Upper lobe of left lung (tissue), 6 donors: ENCODE measurements at regions not wholly inside any gene's neighbourhood (a gene's known extent, or its start where the extent isn't known, plus 50 kb on each side); places are given as distances from the start of the nearest gene placed in this dataset.
A peak's percentile ranks its signal among the peaks of the same experiment; 100 is the strongest.

ENCODE experiments used
- ATAC-seq, 2 donors: fragments of 200-7000 bp; cut with Tn5 transposase; one replicate each; pipeline ENCODE4 v1.9.1; 2022; ENCODE audit warnings: mild to moderate bottlenecking in 2 of 2, moderate library complexity in 2 of 2; ENCODE audit not compliant: low FRiP score in 2 of 2
- DNase-seq, 2 donors: peaks; one replicate each; pipeline ENCODE4 v3.0.0-alpha.2; 2019 to 2020
- H3K27ac ChIP-seq, 4 donors: fragments of 200-600 bp; sonication (generic); one replicate each; pipeline ENCODE4 v1.5.1; 2016 to 2019
- H3K27me3 ChIP-seq, 4 donors: fragments of 200-600 bp; sonication (generic); one replicate each; pipeline ENCODE4 v1.5.1; 2017 to 2019
- H3K36me3 ChIP-seq, 4 donors: fragments of 200-600 bp; sonication (generic); one replicate each; pipeline ENCODE4 v1.5.1; 2016 to 2019
- H3K4me1 ChIP-seq, 4 donors: fragments of 200-600 bp; sonication (generic); one replicate each; pipeline ENCODE4 v1.5.1; 2018 to 2019
- H3K4me3 ChIP-seq, 4 donors: fragments of 200-600 bp; sonication (generic); one replicate each; pipeline ENCODE4 v1.5.1; 2017 to 2019; ENCODE audit warnings: mild to moderate bottlenecking in 2 of 4, moderate library complexity in 1 of 4
- H3K9me3 ChIP-seq, 4 donors: fragments of 200-600 bp; sonication (generic); one replicate each; pipeline ENCODE4 v1.5.1; 2018 to 2019
- EP300 ChIP-seq, 4 donors: sonication (generic); formaldehyde crosslinking; IDR thresholded peaks; one replicate each; pipeline ENCODE4 v1.5.1; 2017; ENCODE audit warnings: antibody characterized with exemption in 4 of 4, control low read depth in 2 of 4
- POLR2A ChIP-seq, 4 donors: fragments of 450-650 bp; IDR thresholded peaks; one replicate each; pipeline ENCODE4 v1.5.1; 2016 to 2017; ENCODE audit warnings: antibody characterized with exemption in 4 of 4, mild to moderate bottlenecking in 2 of 4
- POLR2AphosphoS5 ChIP-seq, 2 donors: sonication (generic); formaldehyde crosslinking; IDR thresholded peaks; one replicate each; pipeline ENCODE4 v1.5.1; 2017; ENCODE audit warnings: antibody characterized with exemption in 2 of 2
- WGBS, 2 donors: methylation state at CpG; one replicate each; pipeline ENCODE4 v1.1.5; 2017 to 2018; 5-methylcytosine and 5-hydroxymethylcytosine counted together
- TF ChIP-seq, protein P1 (sequence below), 6 experiments: fragments of 450-650 bp in 4 of 6; fragments of 200-600 bp in 2 of 6; sonication (generic) in 2 of 6; IDR thresholded peaks; one replicate each; pipeline ENCODE4 v1.5.1; 2016 to 2019; ENCODE audit warnings: antibody characterized with exemption in 6 of 6
- donor health status: DM: no; HTN: no; CAD: no; lungs with moderate emphysema.
- donor health status: DM: no; HTN: yes; CAD: no; lungs with severe emphysema.

DNA sequence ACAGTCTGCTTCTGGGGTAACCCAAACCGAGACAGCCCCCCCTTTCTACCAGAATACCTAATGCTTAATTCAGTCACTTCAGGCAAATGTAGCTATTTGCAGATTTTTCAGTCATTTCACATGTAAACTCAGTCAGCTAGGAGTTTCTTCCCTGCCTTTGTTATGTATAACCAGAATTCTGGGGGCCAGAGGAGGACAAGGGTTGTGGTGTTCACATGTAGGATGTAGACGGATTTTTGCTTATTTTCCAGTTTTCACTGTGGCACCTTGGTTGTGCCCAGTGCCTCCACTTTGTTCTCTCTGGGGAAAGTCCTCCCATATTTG, 51.1 kb downstream of the PROKR2 start:
- Histone ChIP-seq H3K4me1 (no peaks in the 10 kb centered on the region), H3K27me3 (no peaks in the 10 kb centered on the region), H3K4me3 (no peak overlapping the region), H3K36me3 (no peaks in the 10 kb centered on the region), H3K27ac (no peak overlapping the region), H3K9me3 (no peaks in the 10 kb centered on the region)
- TF ChIP-seq EP300 (IDR thresholded peaks at IDR 0.05) (no peak), POLR2A (IDR thresholded peaks at IDR 0.05) (no peak), POLR2AphosphoS5 (IDR thresholded peaks at IDR 0.05) (no peak)
- TF ChIP-seq, protein P1, sequence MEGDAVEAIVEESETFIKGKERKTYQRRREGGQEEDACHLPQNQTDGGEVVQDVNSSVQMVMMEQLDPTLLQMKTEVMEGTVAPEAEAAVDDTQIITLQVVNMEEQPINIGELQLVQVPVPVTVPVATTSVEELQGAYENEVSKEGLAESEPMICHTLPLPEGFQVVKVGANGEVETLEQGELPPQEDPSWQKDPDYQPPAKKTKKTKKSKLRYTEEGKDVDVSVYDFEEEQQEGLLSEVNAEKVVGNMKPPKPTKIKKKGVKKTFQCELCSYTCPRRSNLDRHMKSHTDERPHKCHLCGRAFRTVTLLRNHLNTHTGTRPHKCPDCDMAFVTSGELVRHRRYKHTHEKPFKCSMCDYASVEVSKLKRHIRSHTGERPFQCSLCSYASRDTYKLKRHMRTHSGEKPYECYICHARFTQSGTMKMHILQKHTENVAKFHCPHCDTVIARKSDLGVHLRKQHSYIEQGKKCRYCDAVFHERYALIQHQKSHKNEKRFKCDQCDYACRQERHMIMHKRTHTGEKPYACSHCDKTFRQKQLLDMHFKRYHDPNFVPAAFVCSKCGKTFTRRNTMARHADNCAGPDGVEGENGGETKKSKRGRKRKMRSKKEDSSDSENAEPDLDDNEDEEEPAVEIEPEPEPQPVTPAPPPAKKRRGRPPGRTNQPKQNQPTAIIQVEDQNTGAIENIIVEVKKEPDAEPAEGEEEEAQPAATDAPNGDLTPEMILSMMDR (IDR thresholded peaks at IDR 0.05): no peak
- WGBS, 2 donors: 45 to 61% methylated on average over 2 of the region's 2 CpGs
- ATAC-seq: no peak
- no peak for DNase-seq

DNA sequence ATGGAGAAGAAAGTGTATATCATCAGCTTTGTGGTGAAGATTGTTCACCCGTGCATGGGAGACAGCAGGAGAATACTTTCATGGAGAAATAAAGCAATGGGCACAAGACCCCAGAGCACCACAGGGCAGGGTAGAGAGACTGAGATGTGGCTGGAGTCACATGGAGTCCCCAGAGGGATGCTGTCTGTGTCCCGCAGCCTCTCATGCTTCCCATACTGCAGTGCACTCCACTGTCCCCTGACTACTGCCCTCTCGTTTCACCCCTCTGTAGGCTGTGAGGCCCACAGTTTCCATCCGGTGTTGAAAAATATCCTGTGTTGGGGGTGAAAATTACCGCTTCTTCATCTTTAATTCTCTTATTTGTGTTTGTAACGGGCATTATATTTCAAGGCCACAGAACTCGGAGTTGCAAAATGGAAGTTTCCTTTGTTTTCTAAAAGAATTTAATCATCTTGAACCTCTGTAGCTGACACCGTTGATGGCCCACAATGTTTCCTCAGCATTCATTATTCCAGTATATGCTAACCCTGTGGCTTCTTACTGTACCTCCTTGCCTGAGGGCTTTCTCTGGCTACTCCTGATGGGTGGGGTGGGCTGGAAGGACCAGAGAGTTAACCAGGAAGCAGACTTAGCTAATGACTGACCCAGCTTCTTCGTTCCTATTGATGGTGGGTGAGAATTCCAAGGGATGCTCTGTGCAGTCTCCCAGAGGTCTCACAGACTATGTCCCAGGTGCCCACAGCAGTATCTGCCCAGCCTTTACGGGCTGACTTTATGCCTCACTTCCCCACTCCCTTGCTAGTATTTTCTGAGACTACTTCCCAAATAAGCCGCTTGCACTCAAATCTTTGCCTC, 51.7 kb downstream of the PROKR2 start:
- peak in 1 of 2 donors; percentile 65 for ATAC-seq
- DNase-seq: no peak
- Histone ChIP-seq H3K4me1 (no peaks in the 10 kb centered on the region), H3K9me3 (no peaks in the 10 kb centered on the region), H3K4me3 (no peak overlapping the region), H3K36me3 (no peaks in the 10 kb centered on the region), H3K27me3 (no peaks in the 10 kb centered on the region), H3K27ac (no peak overlapping the region)
- WGBS, 2 donors: 62 to 67% methylated on average over 11 of the region's 11 CpGs
- TF ChIP-seq EP300 (IDR thresholded peaks at IDR 0.05) (no peak), POLR2AphosphoS5 (IDR thresholded peaks at IDR 0.05) (no peak), POLR2A (IDR thresholded peaks at IDR 0.05) (no peak)
- TF ChIP-seq, protein P1 (IDR thresholded peaks at IDR 0.05): no peak

DNA sequence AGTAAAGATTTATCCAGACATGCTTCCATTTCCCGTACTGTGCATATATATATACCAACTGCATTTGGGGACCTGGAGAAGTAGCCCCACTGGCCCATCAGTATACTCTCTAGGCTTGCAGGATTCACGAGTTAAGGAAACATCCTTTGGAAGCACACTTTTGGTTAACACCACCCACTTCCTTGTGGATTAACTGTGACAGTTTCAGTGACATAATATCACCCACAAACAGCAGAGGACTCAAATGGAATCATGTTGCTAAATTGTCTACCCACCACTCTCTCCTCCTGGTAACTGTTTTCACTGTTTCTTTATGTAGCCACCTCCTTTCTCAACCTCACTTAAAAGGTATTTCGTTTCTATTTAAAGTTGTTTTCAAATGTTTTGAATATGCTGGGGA, 55.0 kb downstream of the PROKR2 start:
- no peak overlapping the region for H3K27ac ChIP-seq
- no peaks in the 10 kb centered on the region for H3K36me3 ChIP-seq
- H3K4me3 ChIP-seq: no peak overlapping the region
- H3K4me1 ChIP-seq: no peaks in the 10 kb centered on the region
- TF ChIP-seq EP300 (IDR thresholded peaks at IDR 0.05) (no peak), POLR2AphosphoS5 (IDR thresholded peaks at IDR 0.05) (no peak), POLR2A (IDR thresholded peaks at IDR 0.05) (no peak)
- TF ChIP-seq, protein P1 (IDR thresholded peaks at IDR 0.05): no peak
- no peaks in the 10 kb centered on the region for H3K9me3 ChIP-seq
- ATAC-seq (no peak), DNase-seq (no peak)
- H3K27me3 ChIP-seq: no peaks in the 10 kb centered on the region
- 53 to 62% methylated on average over 3 of the region's 3 CpGs for WGBS, 2 donors

DNA sequence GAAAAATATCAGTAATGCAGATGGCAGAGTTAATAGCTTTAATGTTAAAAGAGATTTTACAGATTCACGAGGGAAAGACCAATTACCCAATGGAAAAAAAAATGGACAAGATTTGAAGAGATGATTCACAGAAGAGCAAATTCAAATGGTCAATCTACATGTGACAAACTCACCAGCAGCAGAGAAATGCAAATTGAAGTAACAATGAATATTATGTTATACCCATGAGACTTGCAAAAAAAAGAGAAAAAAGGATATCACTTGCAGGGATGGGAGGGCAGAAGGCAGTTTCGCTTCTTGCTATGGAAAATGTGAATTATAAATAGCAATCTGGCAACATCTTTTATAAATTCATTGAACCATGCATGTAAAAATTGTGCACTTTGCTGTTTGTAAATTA, 55.9 kb downstream of the PROKR2 start:
- WGBS, 2 donors: 84 to 93% methylated on average over 2 of the region's 2 CpGs
- H3K36me3 ChIP-seq: no peaks in the 10 kb centered on the region
- no peak overlapping the region for H3K27ac ChIP-seq
- no peak for TF ChIP-seq POLR2A (IDR thresholded peaks at IDR 0.05)
- TF ChIP-seq POLR2AphosphoS5 (IDR thresholded peaks at IDR 0.05): no peak
- no peak for TF ChIP-seq EP300 (IDR thresholded peaks at IDR 0.05)
- TF ChIP-seq, protein P1 (IDR thresholded peaks at IDR 0.05): no peak
- no peaks in the 10 kb centered on the region for H3K27me3 ChIP-seq
- H3K9me3 ChIP-seq: no peaks in the 10 kb centered on the region
- no peaks in the 10 kb centered on the region for H3K4me1 ChIP-seq
- DNase-seq (no peak), ATAC-seq (no peak)
- H3K4me3 ChIP-seq: no peak overlapping the region
